ENCODE measurements at regions not wholly inside any gene's neighbourhood (a gene's known extent, or its start where the extent isn't known, plus 50 kb on each side); places are given as distances from the start of the nearest gene placed in this dataset.

- dilution Hi-C loops (cut with MboI; ENCODE audit: extremely low pct_ligation_motif_present, low sequenced_read_pairs): no loop called here
- no peaks in the 10 kb centered on the region for H3K27me3 ChIP-seq (ENCODE audit: control insufficient read depth in 2 of 2, insufficient read depth in 2 of 2, low read length in 2 of 2)
- no peaks in the 10 kb centered on the region for H3K4me1 ChIP-seq (ENCODE audit: control insufficient read depth, extremely low read depth, insufficient read depth, low read length)
- H2AFZ ChIP-seq (ENCODE audit: low read depth, low read length): no peak overlapping the region
- TF ChIP-seq MYC (IDR thresholded peaks at IDR 0.05; ENCODE audit: low read depth, low read length) (no peak), POLR2AphosphoS5 (IDR thresholded peaks at IDR 0.05; ENCODE audit: insufficient read depth, low read depth, low read length) (no peak), POLR2A (IDR thresholded peaks at IDR 0.05; ENCODE audit: low read depth, low read length) (no peak), CTCF (IDR thresholded peaks at IDR 0.05; ENCODE audit: extremely low read depth in 1 of 2, insufficient read depth in 1 of 2, low read depth in 1 of 2, low read length in 2 of 2) (no peak), EZH2 (IDR thresholded peaks at IDR 0.05; ENCODE audit: borderline replicate concordance, low read depth, low read length, severe bottlenecking) (no peak), JUN (IDR thresholded peaks at IDR 0.05; ENCODE audit: borderline replicate concordance, insufficient read depth, insufficient read length, low read depth) (no peak), GATA2 (IDR thresholded peaks at IDR 0.05; ENCODE audit: insufficient read depth, insufficient read length, low read depth, low read length) (no peak), FOS (IDR thresholded peaks at IDR 0.05; ENCODE audit: borderline replicate concordance, insufficient read depth, low read length) (no peak)
- TF ChIP-seq, protein P1, sequence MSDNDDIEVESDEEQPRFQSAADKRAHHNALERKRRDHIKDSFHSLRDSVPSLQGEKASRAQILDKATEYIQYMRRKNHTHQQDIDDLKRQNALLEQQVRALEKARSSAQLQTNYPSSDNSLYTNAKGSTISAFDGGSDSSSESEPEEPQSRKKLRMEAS (IDR thresholded peaks at IDR 0.05; ENCODE audit: insufficient read depth, insufficient read length): no peak
- no peak overlapping the region for H3K4me2 ChIP-seq (ENCODE audit: insufficient read depth, low read length)
- ChIA-PET POLR2A (no interaction called here), CTCF (interaction anchor here (1.4 to 1.7 kb wide), 2 partner anchors 9 kb away, joined by 8 read pairs; no protein-coding TSS in a partner anchor)
- intact Hi-C loops (cut with micrococcal nuclease): no loop called here
- DNase-seq (ENCODE audit: low read depth, low spot score) (no peak), FAIRE-seq (no peak)
- H3K27ac ChIP-seq (ENCODE audit: insufficient read depth, low read depth, low read length): no peak overlapping the region
- no peaks in the 10 kb centered on the region for H4K20me1 ChIP-seq (replicated peaks; ENCODE audit: control insufficient read depth, extremely low read depth, insufficient read depth, low read length)
- no peaks in the 10 kb centered on the region for H3K9me3 ChIP-seq (replicated peaks; ENCODE audit: control insufficient read depth, insufficient read depth, low read length)
- H3K79me2 ChIP-seq (ENCODE audit: control insufficient read depth, insufficient read depth, low read length): no peaks in the 10 kb centered on the region
- H3K4me3 ChIP-seq (replicated peaks in 1 of 3; ENCODE audit: insufficient read depth in 1 of 3, low read depth in 1 of 3, low read length in 3 of 3): no peak overlapping the region
- no peak overlapping the region for H3K9ac ChIP-seq (replicated peaks; ENCODE audit: extremely low read depth, insufficient read depth, low read length)
- no TSS peak for BruUV-seq (replicated peaks)
- H3K36me3 ChIP-seq (ENCODE audit: control insufficient read depth in 2 of 2, extremely low read depth in 1 of 2, insufficient read depth in 2 of 2, low read length in 2 of 2): no peaks in the 10 kb centered on the region
- no peaks in the 10 kb centered on the region for H3K9me1 ChIP-seq (replicated peaks; ENCODE audit: control insufficient read depth, extremely low read depth, insufficient read depth, low read length)
These were observed 922.1 kb downstream of the TFAP2A start for GRCh38 chr6:9492790-9493189.
